ENCODE measurements at regions not wholly inside any gene's neighbourhood (a gene's known extent, or its start where the extent isn't known, plus 50 kb on each side); places are given as distances from the start of the nearest gene placed in this dataset.
"Not testable (repeated sequence)": the region's sequence is repeated elsewhere in the genome, so short reads cannot be mapped to it uniquely, and the experiment has no call there.

DNA sequence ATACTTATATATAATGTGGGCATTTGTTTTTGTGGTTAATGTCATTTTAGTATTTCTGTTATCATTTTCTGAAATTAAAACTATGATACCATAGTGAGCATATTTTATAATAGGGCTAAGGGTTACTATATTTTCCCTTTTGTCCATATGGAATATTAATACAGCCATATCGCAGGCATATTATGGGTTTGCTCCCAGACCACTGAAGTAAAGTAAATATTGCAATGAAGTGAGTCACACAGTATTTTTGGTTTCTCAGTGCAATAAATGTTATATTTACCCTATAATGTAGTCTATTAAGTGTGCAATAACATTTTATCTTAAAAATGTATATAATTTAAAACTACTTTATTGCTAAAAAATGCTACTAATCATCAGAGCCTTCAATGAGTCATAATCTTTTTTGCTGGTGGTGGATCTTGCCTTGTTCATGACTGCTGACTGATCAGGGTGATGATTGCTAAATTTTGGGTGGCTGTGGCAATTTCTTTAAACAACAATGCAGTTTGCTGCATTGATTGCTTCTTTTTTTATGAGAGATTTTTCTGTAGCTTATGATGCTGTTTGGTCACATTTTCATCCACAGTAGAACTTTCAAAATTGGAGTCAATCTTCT lies 1044.5 kb upstream of the NOVA1 start:
- DNase-seq, result no peak

DNA sequence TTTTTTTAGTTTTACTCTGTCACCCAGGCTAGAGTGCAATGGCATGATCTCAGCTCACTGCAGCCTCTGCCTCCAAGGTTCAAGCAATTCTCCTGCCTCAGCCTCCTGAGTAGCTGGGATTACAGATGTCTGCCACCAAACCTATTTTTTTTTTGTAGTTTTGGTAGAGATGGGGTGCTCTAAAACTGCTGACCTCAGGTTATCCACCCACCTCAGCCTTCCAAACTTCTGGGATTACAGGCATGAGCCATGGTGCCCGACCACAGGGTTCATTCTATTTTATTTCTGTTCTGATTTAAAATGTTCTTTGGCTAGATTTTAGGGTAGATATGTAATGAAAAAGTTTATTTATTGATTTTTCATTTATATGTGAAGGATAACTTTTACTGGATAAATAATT lies 1062.8 kb upstream of the NOVA1 start:
- no peak for DNase-seq

DNA sequence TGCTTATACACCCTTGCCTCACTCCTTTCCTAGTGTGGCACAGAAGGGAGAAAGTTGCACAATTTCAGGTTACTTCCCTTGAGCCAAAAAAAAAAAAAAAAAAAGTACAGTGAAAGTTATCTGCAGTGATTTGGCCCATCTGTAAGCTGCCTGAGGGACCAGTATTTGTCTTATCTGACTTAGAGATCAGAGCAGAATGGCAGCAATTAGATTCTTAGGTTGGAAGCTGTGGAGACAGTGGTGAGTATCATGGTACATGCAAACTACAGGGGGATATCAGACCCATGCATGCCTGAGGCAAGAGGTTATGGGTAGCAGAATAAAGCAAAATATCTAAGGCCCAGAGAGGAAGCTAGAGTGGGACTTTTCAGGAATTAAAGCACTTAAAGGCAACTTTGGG lies 1070.7 kb upstream of the NOVA1 start:
- no peak for DNase-seq

GRCh38 chr14:27672047-27672446 lies 1074.2 kb upstream of the NOVA1 start:
- no peak for DNase-seq

GRCh38 chr14:27672811-27673737 lies 1075.2 kb upstream of the NOVA1 start:
- DNase-seq, result not testable (repeated sequence)

DNA sequence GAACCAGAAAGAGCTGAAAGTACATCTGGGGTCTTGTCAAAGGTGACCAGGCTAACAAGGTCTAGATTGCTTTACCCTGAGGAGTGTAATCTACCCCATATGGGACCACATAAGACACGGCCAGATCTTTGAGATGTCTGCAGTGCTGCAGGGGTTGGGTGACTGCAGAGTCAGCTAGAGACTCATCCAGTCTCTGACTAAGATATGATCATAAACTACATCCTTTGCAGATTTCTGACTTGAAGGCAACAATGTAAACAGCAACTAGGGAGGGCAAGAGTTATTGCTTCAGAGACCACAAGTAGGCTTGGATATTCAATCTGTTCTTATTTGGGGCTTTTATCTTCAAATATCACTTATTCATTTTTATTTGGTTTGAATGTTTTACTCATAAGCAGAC lies 1080.5 kb upstream of the FOXG1 start:
- no peak for DNase-seq

DNA sequence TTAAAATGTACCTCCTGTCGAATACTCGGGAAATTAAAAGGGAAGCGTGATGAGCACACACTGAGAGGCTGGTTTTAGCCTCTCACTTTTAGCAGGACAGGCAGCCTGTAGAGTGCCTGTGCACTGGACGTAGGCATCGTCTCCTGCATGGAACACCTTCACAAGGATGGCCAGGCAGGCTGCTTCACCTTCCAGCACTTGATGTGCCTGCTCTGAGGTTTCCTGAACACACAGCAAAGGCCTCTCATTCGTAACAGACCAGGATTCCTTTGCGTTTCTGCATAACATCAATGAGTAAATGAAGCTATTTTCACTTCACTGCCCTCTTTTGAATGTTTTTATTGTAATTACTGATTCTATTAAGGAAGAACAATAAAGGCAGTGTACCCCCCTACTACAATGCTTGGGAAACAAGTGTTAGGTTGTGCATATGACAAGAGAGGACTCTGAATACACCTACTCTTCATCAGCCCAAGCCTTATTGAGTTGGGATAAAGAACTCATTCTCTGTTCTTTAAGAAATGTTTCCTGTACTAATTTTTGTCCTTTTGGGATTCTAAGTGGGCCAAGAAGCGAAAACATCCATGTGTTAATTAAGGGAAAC lies 1077.6 kb upstream of the FOXG1 start:
- no peak for DNase-seq

DNA sequence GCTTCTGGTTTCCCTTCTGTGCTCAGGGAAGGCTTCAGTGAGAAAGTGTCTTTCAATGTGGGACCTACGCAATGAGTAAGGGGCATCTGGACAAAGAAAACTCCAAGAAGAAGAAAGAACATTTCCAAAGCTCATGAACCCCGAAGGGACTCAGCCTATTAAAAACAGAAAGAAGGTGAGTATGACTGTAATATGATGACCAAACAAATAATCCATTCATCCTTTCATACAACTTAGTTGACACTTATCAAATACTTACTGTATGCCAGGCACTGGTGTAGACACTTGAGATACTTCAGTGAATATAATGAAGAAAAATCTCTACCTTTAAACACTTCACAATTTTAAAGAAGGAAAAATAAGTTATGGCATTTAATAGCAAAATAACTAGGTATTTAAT lies 1054.2 kb upstream of the FOXG1 start:
- DNase-seq, result no peak

- DNase-seq, result no peak
Observed at GRCh38 chr14:27715561-27715960, 1051.0 kb upstream of the FOXG1 start.

DNA sequence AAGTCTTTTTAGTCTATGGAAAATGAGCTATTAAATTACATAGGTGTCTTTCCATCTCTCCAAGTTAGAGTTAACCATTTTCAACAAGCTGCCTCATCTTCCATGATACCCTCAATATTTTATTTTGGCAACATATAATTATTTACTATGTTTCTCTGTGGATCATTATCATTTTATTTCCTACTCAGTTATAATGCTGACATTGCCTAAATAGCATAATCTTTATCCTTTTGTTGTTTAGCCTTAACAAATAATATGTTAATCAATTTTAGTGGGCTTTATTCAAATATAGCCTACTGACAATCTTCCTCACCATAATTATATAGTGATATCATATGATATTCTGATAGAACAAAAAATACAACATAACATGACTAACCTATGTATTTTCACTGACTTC lies 1044.8 kb upstream of the FOXG1 start:
- DNase-seq, result no peak

- DNase-seq, result no peak
Observed at GRCh38 chr14:27725482-27725881, 1041.1 kb upstream of the FOXG1 start.

- DNase-seq, result no peak
Observed at GRCh38 chr14:27727251-27727770, 1039.3 kb upstream of the FOXG1 start.

DNA sequence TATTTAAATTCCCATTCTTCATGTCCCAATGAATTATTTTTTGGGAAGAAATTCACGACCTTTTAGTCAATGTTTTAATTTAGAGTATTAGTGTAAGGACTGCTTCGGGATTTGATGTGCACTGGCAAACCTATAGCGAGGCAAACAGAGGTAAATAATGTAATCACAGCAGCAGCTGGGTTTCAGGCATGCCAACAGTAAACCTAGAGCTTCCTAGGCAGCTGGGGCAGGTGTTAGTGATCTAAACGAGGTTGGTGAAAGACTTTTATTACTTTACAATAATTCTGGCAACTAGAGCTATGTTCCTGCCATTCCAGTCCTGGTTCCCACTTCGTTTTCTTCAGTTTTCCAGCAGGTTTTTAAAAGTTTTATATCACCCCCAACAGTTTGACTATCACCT lies 1036.4 kb upstream of the FOXG1 start:
- DNase-seq, result no peak

DNA sequence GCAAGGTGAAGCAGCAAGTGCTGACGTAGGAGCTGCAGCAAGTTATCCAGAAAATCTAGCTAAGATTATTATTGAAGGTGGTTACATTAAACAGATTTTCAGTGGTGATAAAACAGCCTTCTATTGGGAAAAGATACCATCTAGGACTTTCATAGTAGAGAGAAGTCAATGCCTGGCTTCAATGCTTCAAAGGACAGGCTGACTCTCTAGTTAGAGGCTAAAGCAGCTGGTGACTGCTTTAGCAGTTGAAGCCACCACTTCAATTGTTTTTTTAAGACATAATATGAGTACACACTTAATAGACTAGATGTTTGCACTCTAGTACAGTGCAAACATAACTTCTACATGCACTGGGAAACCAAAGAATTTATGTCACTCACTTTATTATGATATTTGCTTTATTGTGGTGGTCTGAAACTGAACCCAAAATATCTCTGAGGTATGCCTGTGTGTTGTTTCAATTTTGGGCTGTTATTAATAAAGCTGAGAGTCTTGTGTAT lies 1026.9 kb upstream of the FOXG1 start:
- no peak for DNase-seq

DNA sequence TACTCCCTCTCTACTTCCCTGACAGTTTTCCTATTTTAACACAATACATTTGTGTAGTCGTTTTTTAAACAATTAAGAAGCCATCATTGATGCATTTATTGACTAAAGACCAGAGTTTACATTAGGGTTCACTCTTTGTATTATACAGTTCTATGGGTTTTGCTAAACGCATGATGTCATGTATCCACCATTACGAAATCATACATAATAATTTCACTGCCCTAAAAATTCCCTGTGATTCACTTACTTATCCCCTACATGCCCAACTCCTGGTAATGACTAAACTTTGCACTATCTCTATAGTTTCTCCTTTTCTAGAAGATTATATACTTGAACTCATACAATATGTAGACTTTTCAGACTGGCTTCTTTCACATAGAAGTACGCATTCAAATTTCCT lies 1016.5 kb upstream of the FOXG1 start:
- DNase-seq, result no peak

- not testable (repeated sequence) for DNase-seq
Observed at GRCh38 chr14:27757642-27758041, 1008.9 kb upstream of the FOXG1 start.

DNA sequence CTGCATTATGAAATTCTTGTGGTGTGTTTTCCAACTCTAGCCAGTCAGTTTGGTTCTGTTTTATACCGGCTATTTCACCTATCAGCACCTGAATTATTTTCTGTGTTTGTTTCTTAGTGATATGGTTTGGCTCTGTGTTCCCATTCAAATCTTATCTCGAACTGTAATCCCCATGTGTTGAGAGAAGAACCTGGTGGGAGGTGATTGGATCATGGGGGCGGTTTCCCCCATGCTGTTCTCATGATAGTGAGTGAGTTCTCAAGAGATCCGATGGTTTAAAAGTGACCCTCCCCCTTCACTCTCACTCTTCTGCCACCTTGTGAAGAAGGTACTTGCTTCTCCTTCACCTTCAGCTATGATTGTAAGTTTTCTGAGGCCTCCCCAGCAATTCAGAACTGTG lies 1006.2 kb upstream of the FOXG1 start:
- DNase-seq, result not testable (repeated sequence)

DNA sequence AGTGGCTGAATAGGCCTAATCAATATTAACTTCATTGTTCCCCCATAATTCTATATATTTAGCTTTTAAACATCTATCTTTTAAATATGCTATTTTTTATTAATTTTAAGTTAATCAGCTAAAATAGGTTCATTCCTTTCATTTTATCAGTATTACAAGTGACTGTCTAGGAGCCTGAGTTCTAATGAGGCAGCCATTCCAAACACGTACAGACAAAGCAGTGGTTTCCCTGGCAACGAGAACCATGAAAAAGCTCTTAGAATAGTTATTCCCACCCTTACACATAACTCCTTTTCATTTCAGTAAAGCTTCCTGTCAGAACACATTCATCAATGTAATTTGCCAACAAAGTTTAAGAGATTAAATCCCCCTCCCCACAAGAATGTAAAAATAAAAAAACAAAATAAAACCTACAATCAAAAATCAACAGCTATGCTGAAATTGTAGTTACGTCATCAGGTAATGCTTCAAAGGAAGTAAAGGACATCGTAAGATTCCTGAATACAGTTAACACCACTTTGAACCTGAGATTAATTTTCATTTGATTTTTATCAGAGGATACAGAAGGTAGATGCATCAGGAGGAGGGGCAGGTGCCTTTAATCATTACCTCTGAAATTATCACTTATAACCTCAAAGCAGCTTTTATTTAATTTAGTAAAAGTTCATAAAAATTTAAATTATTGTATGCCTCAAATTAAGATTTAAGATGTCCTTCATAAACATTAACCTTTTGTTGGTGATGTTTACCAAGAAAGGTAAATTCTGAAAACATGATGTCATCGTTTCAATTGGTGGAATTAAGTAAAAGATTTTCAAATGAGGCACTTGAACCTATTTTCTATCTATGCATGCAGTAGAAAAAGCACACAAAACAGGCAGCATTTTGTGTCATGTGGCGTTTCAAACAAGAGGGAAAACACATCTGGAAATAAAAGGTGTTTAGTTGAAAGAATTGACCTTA lies 967.2 kb upstream of the FOXG1 start:
- DNase-seq, result not testable (repeated sequence)

GRCh38 chr14:27817746-27818430 lies 948.7 kb upstream of the FOXG1 start:
- DNase-seq, result not testable (repeated sequence)

DNA sequence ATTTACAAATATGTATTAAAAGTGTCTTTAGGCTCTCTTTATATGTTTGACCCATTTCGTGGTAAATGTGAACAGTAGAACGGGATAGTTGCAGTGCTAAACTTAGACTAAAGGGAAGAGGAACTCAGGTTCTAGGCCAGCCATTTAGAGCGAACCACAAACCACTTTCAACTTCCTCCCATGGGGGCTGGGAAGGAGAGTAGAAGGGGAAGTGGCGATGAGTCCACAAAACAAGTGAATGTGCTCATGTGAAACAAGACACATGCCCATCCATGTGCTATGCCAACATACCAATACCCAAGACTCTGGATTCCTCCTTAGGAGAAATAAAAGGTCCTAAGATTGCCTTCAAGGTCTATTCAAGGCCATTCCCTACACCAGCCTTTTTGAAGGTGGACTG lies 940.4 kb upstream of the FOXG1 start:
- not testable (repeated sequence) for DNase-seq

- DNase-seq, result not testable (repeated sequence)
Observed at GRCh38 chr14:27831978-27832377, 934.6 kb upstream of the FOXG1 start.

DNA sequence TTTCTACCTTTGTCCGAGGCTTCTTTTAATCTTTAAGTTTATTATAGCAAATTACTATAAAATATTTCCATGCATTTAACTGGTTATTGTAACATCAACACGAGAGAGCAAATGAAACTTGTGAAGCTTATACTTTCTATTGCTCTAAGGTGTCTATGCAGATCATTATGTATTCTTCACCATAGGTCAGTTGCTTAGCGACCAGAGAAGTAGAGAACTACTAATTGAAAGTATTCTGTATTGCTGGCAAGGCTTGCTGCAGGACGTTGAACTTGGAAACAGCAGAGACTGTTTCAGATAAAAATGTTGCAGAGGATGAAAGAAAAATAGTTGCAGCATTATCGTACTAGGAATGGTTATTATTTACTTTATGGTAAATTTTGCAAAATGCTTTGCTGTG lies 933.6 kb upstream of the FOXG1 start:
- not testable (repeated sequence) for DNase-seq
